H1 (cell line): ENCODE measurements at regions not wholly inside any gene's neighbourhood (a gene's known extent, or its start where the extent isn't known, plus 50 kb on each side); places are given as distances from the start of the nearest gene placed in this dataset.

ENCODE experiments used
- CTCF ChIA-PET: fragments of 300-600 bp; sonication (Branson Sonifier 250); formaldehyde crosslinking; loops from one replicate; lab custom pipeline; 2021; ENCODE audit not compliant: partially characterized antibody; lab: Charles Lee
- POLR2A ChIA-PET: fragments of 300-600 bp; sonication (Branson Sonifier 250); formaldehyde crosslinking; loops from one replicate; lab custom pipeline; 2021; ENCODE audit warnings: inconsistent platforms; ENCODE audit not compliant: partially characterized antibody; lab: Charles Lee
- DNase-seq, 2 experiments: peaks; one replicate each; pipeline versions ENCODE4 v3.0.0 to v3.0.0-alpha.2; 2010 to 2022; ENCODE audit warnings: low spot score in 2 of 2, low read depth in 1 of 2, mixed read lengths in 1 of 2
- FAIRE-seq: peaks from 2 replicates; lab custom pipeline; 2011; peaks lifted over from hg19 to GRCh38; lab: Jason Lieb, UNC
- H2AFZ ChIP-seq: 2 replicates; pipeline ENCODE4 v1.8.1; 2012; ENCODE audit warnings: low read length, inconsistent platforms
- H2AK5ac ChIP-seq: 2 replicates; pipeline ENCODE4 v1.6.1; 2013; ENCODE audit warnings: low read depth, low read length
- H2BK120ac ChIP-seq: replicated peaks from 2 replicates; pipeline ENCODE3; 2013; ENCODE audit warnings: low read depth, low read length, inconsistent platforms
- H2BK12ac ChIP-seq: 2 replicates; pipeline ENCODE4 v1.6.1; 2013; ENCODE audit warnings: low read depth, low read length
- H2BK15ac ChIP-seq: 2 replicates; pipeline ENCODE4 v1.6.1; 2013; ENCODE audit warnings: low read length
- H2BK20ac ChIP-seq: 2 replicates; pipeline ENCODE4 v1.6.1; 2013; ENCODE audit warnings: low read length
- H2BK5ac ChIP-seq: 2 replicates; pipeline ENCODE4 v1.6.1; 2013; ENCODE audit warnings: low read depth, low read length
- H3K14ac ChIP-seq: 2 replicates; pipeline ENCODE4 v1.6.1; 2013; ENCODE audit warnings: inconsistent platforms; ENCODE audit not compliant: insufficient read length
- H3K18ac ChIP-seq: 2 replicates; pipeline ENCODE4 v1.6.1; 2013; ENCODE audit warnings: low read length; ENCODE audit errors: extremely low read depth
- H3K23ac ChIP-seq: 2 replicates; pipeline ENCODE4 v1.6.1; 2013; ENCODE audit warnings: inconsistent platforms; ENCODE audit not compliant: insufficient read length
- H3K23me2 ChIP-seq: 2 replicates; pipeline ENCODE4 v1.6.1; 2013; ENCODE audit warnings: low read depth, low read length
- H3K27ac ChIP-seq: 2 replicates; pipeline ENCODE4 v1.6.1; 2011; ENCODE audit warnings: low read depth, low read length, inconsistent platforms
- H3K27me3 ChIP-seq, 4 experiments: replicated peaks in 1 of 4; 1 replicate in 1 of 4; 2 replicates in 3 of 4; pipeline versions ENCODE4 v1.6.1 to v1.8.1; 2011 to 2013; ENCODE audit warnings: low read length in 3 of 4, mild to moderate bottlenecking in 3 of 4, inconsistent platforms in 2 of 4, mixed read lengths in 2 of 4, moderate library complexity in 1 of 4; ENCODE audit not compliant: control insufficient read depth in 3 of 4, insufficient read depth in 3 of 4; ENCODE audit errors: extremely low read depth in 1 of 4
- H3K36me3 ChIP-seq, 4 experiments: 2 replicates each; pipeline versions ENCODE4 v1.6.1 to v1.8.1; 2011 to 2013; ENCODE audit warnings: mild to moderate bottlenecking in 4 of 4, low read length in 3 of 4, moderate library complexity in 2 of 4, control low read depth in 1 of 4, inconsistent platforms in 1 of 4; ENCODE audit not compliant: insufficient read depth in 4 of 4, control insufficient read depth in 2 of 4
- H3K4ac ChIP-seq: replicated peaks from 2 replicates; pipeline ENCODE3; 2013; ENCODE audit warnings: low read length, low read depth, mixed read lengths, inconsistent platforms; ENCODE audit not compliant: insufficient read length
- H3K4me1 ChIP-seq, 4 experiments: replicated peaks in 1 of 4; 1 replicate in 1 of 4; 2 replicates in 3 of 4; pipeline versions ENCODE4 v1.6.1 to v1.8.1; 2011 to 2013; ENCODE audit warnings: low read length in 3 of 4, inconsistent platforms in 2 of 4, mixed read lengths in 1 of 4; ENCODE audit not compliant: insufficient read depth in 4 of 4, control insufficient read depth in 3 of 4
- H3K4me2 ChIP-seq, 2 experiments: 2 replicates each; pipeline versions ENCODE4 v1.6.1 to v1.8.1; 2011 to 2013; ENCODE audit warnings: low read depth in 2 of 2, low read length in 2 of 2, control low read depth in 1 of 2, inconsistent platforms in 1 of 2, mild to moderate bottlenecking in 1 of 2; ENCODE audit not compliant: insufficient read depth in 1 of 2
- H3K4me3 ChIP-seq, 4 experiments: fragments of 200-600, 300-600 bp in 1 of 4; sonication (generic), shearing (Covaris generic), sonication (Bioruptor Twin) in 1 of 4; 2 replicates each; pipeline versions ENCODE4 v1.5.1 to v1.8.1; 2011 to 2016; ENCODE audit warnings: low read length in 4 of 4, low read depth in 3 of 4, control low read depth in 2 of 4, inconsistent platforms in 2 of 4, mild to moderate bottlenecking in 2 of 4, mixed read lengths in 1 of 4, moderate library complexity in 1 of 4; ENCODE audit not compliant: insufficient read depth in 2 of 4; ENCODE audit errors: extremely low read depth in 1 of 4
- H3K56ac ChIP-seq: replicated peaks from 2 replicates; pipeline ENCODE3; 2013; ENCODE audit warnings: low read depth, mild to moderate bottlenecking, mixed read lengths, low read length, inconsistent platforms; ENCODE audit not compliant: insufficient read length
- H3K79me1 ChIP-seq: 2 replicates; pipeline ENCODE4 v1.6.1; 2013; ENCODE audit warnings: low read depth, low read length, control low read depth
- H3K79me2 ChIP-seq, 2 experiments: 2 replicates each; pipeline versions ENCODE4 v1.6.1 to v1.8.1; 2012 to 2013; ENCODE audit warnings: low read length in 2 of 2, mild to moderate bottlenecking in 2 of 2, inconsistent platforms in 1 of 2; ENCODE audit not compliant: insufficient read depth in 2 of 2, control insufficient read depth in 1 of 2
- H3K9ac ChIP-seq, 4 experiments: replicated peaks in 1 of 4; 1 replicate in 1 of 4; 2 replicates in 3 of 4; pipeline versions ENCODE4 v1.6.1 to v1.8.1; 2011 to 2013; ENCODE audit warnings: low read depth in 3 of 4, low read length in 3 of 4, control low read depth in 2 of 4, mild to moderate bottlenecking in 2 of 4, moderate library complexity in 2 of 4, inconsistent platforms in 1 of 4; ENCODE audit errors: extremely low read depth in 1 of 4
- H3K9me3 ChIP-seq, 2 experiments: 2 replicates each; pipeline versions ENCODE4 v1.6.1 to v1.8.1; 2012 to 2013; ENCODE audit warnings: mild to moderate bottlenecking in 2 of 2, moderate library complexity in 2 of 2, control low read depth in 1 of 2, inconsistent platforms in 1 of 2, low read depth in 1 of 2, low read length in 1 of 2, mixed read lengths in 1 of 2; ENCODE audit not compliant: insufficient read depth in 2 of 2
- H4K20me1 ChIP-seq, 2 experiments: replicated peaks in 1 of 2; 2 replicates each; pipeline versions ENCODE3 to v1.8.1; 2011 to 2013; ENCODE audit warnings: inconsistent platforms in 2 of 2, low read length in 2 of 2, mild to moderate bottlenecking in 1 of 2; ENCODE audit not compliant: insufficient read depth in 2 of 2, control insufficient read depth in 1 of 2
- H4K5ac ChIP-seq: 2 replicates; pipeline ENCODE4 v1.6.1; 2013; ENCODE audit warnings: low read length, low read depth, mixed read lengths, inconsistent platforms; ENCODE audit not compliant: insufficient read length
- H4K8ac ChIP-seq: 2 replicates; pipeline ENCODE4 v1.8.0; 2013; ENCODE audit warnings: mild to moderate bottlenecking, moderate library complexity, low read length, inconsistent platforms; ENCODE audit not compliant: insufficient read depth; ENCODE audit errors: extremely low read depth
- H4K91ac ChIP-seq: replicated peaks from 2 replicates; pipeline ENCODE3; 2013; ENCODE audit warnings: low read length, mixed read lengths, inconsistent platforms; ENCODE audit not compliant: insufficient read length
- CREB1 ChIP-seq: IDR thresholded peaks from 2 replicates; pipeline ENCODE4 v1.6.1; 2012; ENCODE audit warnings: inconsistent platforms
- POLR2A ChIP-seq, 2 experiments: IDR thresholded peaks; 1 replicate in 1 of 2; 2 replicates in 1 of 2; pipeline ENCODE4 v1.6.1; 2011; ENCODE audit warnings: low read depth in 2 of 2, low read length in 2 of 2, mild to moderate bottlenecking in 2 of 2; ENCODE audit errors: control extremely low read depth in 1 of 2
- TAF7 ChIP-seq: optimal IDR thresholded peaks from 2 replicates; pipeline ENCODE3; 2011; ENCODE audit warnings: low read depth, mild to moderate bottlenecking, inconsistent platforms, low read length, moderate library complexity, borderline replicate concordance
- YY1 ChIP-seq: IDR thresholded peaks from 2 replicates; pipeline ENCODE4 v1.6.1; 2011; ENCODE audit warnings: low read depth, mild to moderate bottlenecking, low read length
- WGBS, 2 experiments: shearing (Covaris generic) in 1 of 2; methylation state at CpG; one replicate each; pipeline versions ENCODE4 v1.1.6 to v1.1.7; 2013 to 2015; ENCODE audit warnings: low lambda C conversion rate in 2 of 2, mixed read lengths in 2 of 2, inconsistent platforms in 1 of 2, low coverage in 1 of 2, missing lambda C conversion rate in 1 of 2; ENCODE audit not compliant: insufficient replicate concordance in 2 of 2, insufficient coverage in 1 of 2, insufficient read length in 1 of 2; ENCODE audit errors: extremely low coverage in 1 of 2, missing lambda C conversion rate in 1 of 2; 5-methylcytosine and 5-hydroxymethylcytosine counted together

- CTCF ChIA-PET: interaction anchor here (1.1 to 2.3 kb wide), 5 partner anchors 9 to 289 kb away, joined by 3 to 8 read pairs (median 6); no protein-coding TSS in a partner anchor
- Histone ChIP-seq H3K27me3 (peaks cover 1 to 9% (median 4%) of the 10 kb centered on the region in 4 experiments; a peak in 4 of 7 replicates), H2BK12ac (no peak overlapping the region), H2BK5ac (no peak overlapping the region), H2BK20ac (no peak overlapping the region), H2BK120ac (no peak overlapping the region), H3K27ac (0 out of 2 replicates have a peak overlapping the region, but pooled peaks have one; percentile 28), H3K36me3 (no peaks in the 10 kb centered on the region), H2AFZ (no peak overlapping the region), H3K4me2 (0 out of 4 replicates have a peak overlapping the region, but pooled peaks of 1 of the 2 experiments have one; percentile 9), H3K18ac (no peak overlapping the region), H2BK15ac (no peak overlapping the region), H3K9me3 (no peaks in the 10 kb centered on the region), H3K23ac (no peak overlapping the region), H3K4ac (no peak overlapping the region), H3K23me2 (no peaks in the 10 kb centered on the region; the same call in 1 of the 2 replicates), H3K9ac (no peak overlapping the region), H3K79me1 (no peaks in the 10 kb centered on the region), H2AK5ac (no peak overlapping the region), H3K4me3 (peak overlapping the region in 1 of 4 experiments; percentile 8; a peak in 1 of 8 replicates), H4K8ac (no peak overlapping the region), H3K56ac (no peak overlapping the region), H3K79me2 (no peaks in the 10 kb centered on the region), H4K20me1 (no peaks in the 10 kb centered on the region), H4K91ac (no peak overlapping the region), H4K5ac (no peak overlapping the region), H3K14ac (no peak overlapping the region), H3K4me1 (peaks cover 8 to 18% (median 16%) of the 10 kb centered on the region in 4 experiments; a peak in 6 of 7 replicates)
- 67% methylated on average over 4 of the region's 4 CpGs; no CpG with 5 or more reads in 1 of the 2 experiments for WGBS, 2 experiments
- POLR2A ChIA-PET: interaction anchor here (0.8 to 2.0 kb wide), 4 partner anchors 8 to 13 kb away, joined by 3 to 5 read pairs (median 4); no protein-coding TSS in a partner anchor
- no peak for TF ChIP-seq CREB1
- TF ChIP-seq YY1: no peak
- peak in 1 of 2 experiments; percentile 38; a peak in 1 of 3 replicates for TF ChIP-seq POLR2A (IDR thresholded peaks at IDR 0.05; ENCODE audit: control extremely low read depth in 1 of 2, low read depth in 2 of 2, low read length in 2 of 2)
- TF ChIP-seq TAF7: peak; percentile 95
- FAIRE-seq (no peak), DNase-seq (no peak)
Observed at GRCh38 chr6:100171533-100172321, 177.7 kb upstream of the MCHR2 start.
